Cardiac muscle cell (in vitro differentiated cells and primary cell): ENCODE measurements at regions not wholly inside any gene's neighbourhood (a gene's known extent, or its start where the extent isn't known, plus 50 kb on each side); places are given as distances from the start of the nearest gene placed in this dataset.

Source experiments
- DNase-seq, 2 donors: peaks; one replicate each; pipeline versions ENCODE4 v3.0.0 to v3.0.0-alpha.2; 2010 to 2017; ENCODE audit warnings: low read depth in 1 of 2, low spot score in 1 of 2
- H3K27ac ChIP-seq: fragments of 200-600 bp; sonication (generic); 2 replicates; pipeline ENCODE4 v1.5.1; 2016
- H3K27me3 ChIP-seq: fragments of 200-600 bp; sonication (generic); 2 replicates; pipeline ENCODE4 v1.6.0; 2016; ENCODE audit warnings: control low read depth
- H3K36me3 ChIP-seq: fragments of 200-600 bp; sonication (generic); 2 replicates; pipeline ENCODE4 v1.5.1; 2016; ENCODE audit warnings: control low read depth
- H3K4me1 ChIP-seq: fragments of 200-600 bp; sonication (generic); 2 replicates; pipeline ENCODE4 v1.8.1; 2017; ENCODE audit warnings: low read depth, mild to moderate bottlenecking, mixed run types
- H3K4me3 ChIP-seq: fragments of 200-600 bp; sonication (generic); 2 replicates; pipeline ENCODE4 v1.5.1; 2016; ENCODE audit warnings: mild to moderate bottlenecking
- H3K9me3 ChIP-seq: fragments of 200-600 bp; sonication (generic); 2 replicates; pipeline ENCODE4 v1.5.1; 2017; ENCODE audit warnings: low read depth, mild to moderate bottlenecking, control low read depth
- TF ChIP-seq, protein P1 (sequence below): IDR thresholded peaks from 2 replicates; pipeline ENCODE4 v1.5.1; 2012; ENCODE audit warnings: low read depth, mild to moderate bottlenecking, low read length

DNA sequence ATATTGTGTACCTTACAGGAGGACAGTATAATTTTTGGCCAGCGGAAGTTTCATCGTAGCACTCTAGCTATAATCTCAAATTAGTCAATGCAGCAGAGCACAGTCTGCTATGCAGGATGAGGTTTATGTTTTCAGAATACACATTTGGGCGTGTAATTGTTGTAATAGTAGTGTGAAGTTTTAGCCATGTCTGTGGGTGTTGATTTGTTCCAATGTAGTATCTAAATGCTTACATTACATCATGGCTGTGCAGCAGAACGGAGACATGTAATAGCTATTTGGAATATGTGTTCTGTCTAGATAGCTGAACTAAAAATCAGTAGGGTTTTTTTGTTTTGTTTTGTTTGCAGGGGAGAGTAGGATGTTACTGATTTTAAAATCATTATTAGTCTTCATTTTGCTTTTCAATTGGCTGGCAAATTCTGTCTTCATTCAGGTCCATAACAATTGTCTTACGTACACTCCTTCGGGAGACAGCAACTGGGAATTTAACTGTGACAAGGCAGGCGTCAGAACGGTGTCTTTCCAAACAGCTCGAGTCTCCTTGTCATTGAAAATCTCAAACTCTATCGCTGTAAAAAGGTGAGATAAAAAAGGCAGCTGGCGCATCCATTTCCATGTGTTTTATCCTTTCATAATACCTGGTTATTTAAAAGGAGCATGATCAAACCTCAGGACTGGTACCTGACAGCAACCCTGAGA lies 65.1 kb upstream of the CDH4 start:
- Histone ChIP-seq H3K4me3 (no peak overlapping the region), H3K36me3 (no peaks in the 10 kb centered on the region), H3K27ac (no peak overlapping the region), H3K27me3 (no peaks in the 10 kb centered on the region), H3K4me1 (no peaks in the 10 kb centered on the region), H3K9me3 (no peaks in the 10 kb centered on the region)
- TF ChIP-seq, protein P1, sequence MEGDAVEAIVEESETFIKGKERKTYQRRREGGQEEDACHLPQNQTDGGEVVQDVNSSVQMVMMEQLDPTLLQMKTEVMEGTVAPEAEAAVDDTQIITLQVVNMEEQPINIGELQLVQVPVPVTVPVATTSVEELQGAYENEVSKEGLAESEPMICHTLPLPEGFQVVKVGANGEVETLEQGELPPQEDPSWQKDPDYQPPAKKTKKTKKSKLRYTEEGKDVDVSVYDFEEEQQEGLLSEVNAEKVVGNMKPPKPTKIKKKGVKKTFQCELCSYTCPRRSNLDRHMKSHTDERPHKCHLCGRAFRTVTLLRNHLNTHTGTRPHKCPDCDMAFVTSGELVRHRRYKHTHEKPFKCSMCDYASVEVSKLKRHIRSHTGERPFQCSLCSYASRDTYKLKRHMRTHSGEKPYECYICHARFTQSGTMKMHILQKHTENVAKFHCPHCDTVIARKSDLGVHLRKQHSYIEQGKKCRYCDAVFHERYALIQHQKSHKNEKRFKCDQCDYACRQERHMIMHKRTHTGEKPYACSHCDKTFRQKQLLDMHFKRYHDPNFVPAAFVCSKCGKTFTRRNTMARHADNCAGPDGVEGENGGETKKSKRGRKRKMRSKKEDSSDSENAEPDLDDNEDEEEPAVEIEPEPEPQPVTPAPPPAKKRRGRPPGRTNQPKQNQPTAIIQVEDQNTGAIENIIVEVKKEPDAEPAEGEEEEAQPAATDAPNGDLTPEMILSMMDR = no peak
- DNase-seq = peak in 1 of 2 donors; percentile 33

GRCh38 chr20:61189534-61189933 lies 62.5 kb upstream of the CDH4 start:
- Histone ChIP-seq H3K36me3 (no peaks in the 10 kb centered on the region), H3K4me1 (peaks cover 5% of the 10 kb centered on the region), H3K27me3 (no peaks in the 10 kb centered on the region), H3K27ac (no peak overlapping the region), H3K9me3 (no peaks in the 10 kb centered on the region), H3K4me3 (no peak overlapping the region)
- TF ChIP-seq, protein P1 = no peak
- no peak for DNase-seq

DNA sequence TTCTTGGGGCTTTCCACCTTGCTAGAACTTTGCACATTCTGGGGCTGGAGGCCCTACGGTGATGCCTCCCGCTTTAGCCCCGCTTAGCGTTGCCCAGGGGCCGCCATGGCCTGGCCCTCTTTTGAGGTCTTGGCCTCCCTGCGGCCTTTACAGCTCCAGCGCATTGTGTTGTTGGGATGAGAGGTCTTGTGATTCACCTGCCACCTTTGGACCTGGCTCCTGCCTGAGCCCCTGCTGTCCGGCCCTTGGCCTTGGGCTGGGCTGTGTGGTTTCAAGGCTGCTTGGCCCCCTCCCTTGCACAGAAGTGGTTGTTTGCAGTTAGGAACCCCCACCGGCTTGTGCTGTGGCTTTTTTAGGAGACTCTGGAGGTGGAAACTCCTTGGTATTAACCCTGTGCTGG lies 61.0 kb upstream of the CDH4 start:
- no peak for DNase-seq
- Histone ChIP-seq H3K36me3 (no peaks in the 10 kb centered on the region), H3K27me3 (no peaks in the 10 kb centered on the region), H3K9me3 (no peaks in the 10 kb centered on the region), H3K4me1 (peaks cover 5% of the 10 kb centered on the region), H3K27ac (no peak overlapping the region), H3K4me3 (no peak overlapping the region)
- TF ChIP-seq, protein P1 = no peak

- H3K27me3 ChIP-seq = no peaks in the 10 kb centered on the region
Observed at GRCh38 chr20:61192337-61192950, 59.6 kb upstream of the CDH4 start.

DNA sequence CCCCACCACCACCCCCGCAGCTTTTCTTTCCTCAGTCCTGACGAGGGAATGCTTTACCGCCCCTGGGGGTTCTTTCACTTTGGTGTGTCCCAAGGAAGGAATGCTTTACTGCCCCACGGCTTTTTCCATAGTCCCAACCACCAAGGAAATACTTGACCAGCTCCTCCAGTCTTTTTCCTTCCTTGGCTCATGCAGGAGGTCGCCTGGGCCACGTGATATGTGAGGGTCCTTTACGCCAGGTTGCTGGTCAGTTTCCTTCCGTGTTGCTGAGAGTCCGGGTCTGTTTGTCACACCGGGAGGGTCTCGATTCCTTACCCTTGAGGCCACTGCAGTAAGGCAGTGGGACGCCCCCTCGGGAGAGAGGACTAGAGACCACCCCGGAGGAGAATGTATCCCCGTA lies 58.9 kb upstream of the CDH4 start:
- H3K27me3 ChIP-seq = no peaks in the 10 kb centered on the region
- H3K4me3 ChIP-seq = no peak overlapping the region
- peaks cover 5% of the 10 kb centered on the region for H3K4me1 ChIP-seq
- H3K27ac ChIP-seq = no peak overlapping the region
- TF ChIP-seq, protein P1 = no peak
- no peaks in the 10 kb centered on the region for H3K36me3 ChIP-seq
- no peak for DNase-seq
- H3K9me3 ChIP-seq = no peaks in the 10 kb centered on the region

More at GRCh38 chr20:61192337-61192950, 59.6 kb upstream of the CDH4 start:
- TF ChIP-seq, protein P1 = no peak
- H3K9me3 ChIP-seq = no peaks in the 10 kb centered on the region
- no peak overlapping the region for H3K27ac ChIP-seq
- no peak overlapping the region for H3K4me3 ChIP-seq
- H3K4me1 ChIP-seq = peaks cover 5% of the 10 kb centered on the region
- peak; percentile 12 to 29 for DNase-seq
- H3K36me3 ChIP-seq = no peaks in the 10 kb centered on the region
